ENCODE measurements at regions not wholly inside any gene's neighbourhood (a gene's known extent, or its start where the extent isn't known, plus 50 kb on each side); places are given as distances from the start of the nearest gene placed in this dataset.

- TF ChIP-seq POLR2AphosphoS5 (IDR thresholded peaks at IDR 0.05) (no peak), POLR2A (IDR thresholded peaks at IDR 0.05) (no peak), CTCF (IDR thresholded peaks at IDR 0.05) (no peak), EP300 (IDR thresholded peaks at IDR 0.05) (no peak)
Measured at GRCh38 chr5:32850817-32851496, 139.8 kb downstream of the NPR3 start.

Measured in suprapubic skin (tissue), 4 donors.